C4-2B (cell line): ENCODE measurements at regions not wholly inside any gene's neighbourhood (a gene's known extent, or its start where the extent isn't known, plus 50 kb on each side); places are given as distances from the start of the nearest gene placed in this dataset.

Experiments
- ZFX ChIP-seq: fragments of 450-650 bp; IDR thresholded peaks from 2 replicates; pipeline ENCODE4 v1.6.1; 2017
- TF ChIP-seq, protein P1 (sequence below): fragments of 450-650 bp; conservative IDR thresholded peaks from 2 replicates; pipeline ENCODE4 v1.5.1; 2017; ENCODE audit warnings: mild to moderate bottlenecking

DNA sequence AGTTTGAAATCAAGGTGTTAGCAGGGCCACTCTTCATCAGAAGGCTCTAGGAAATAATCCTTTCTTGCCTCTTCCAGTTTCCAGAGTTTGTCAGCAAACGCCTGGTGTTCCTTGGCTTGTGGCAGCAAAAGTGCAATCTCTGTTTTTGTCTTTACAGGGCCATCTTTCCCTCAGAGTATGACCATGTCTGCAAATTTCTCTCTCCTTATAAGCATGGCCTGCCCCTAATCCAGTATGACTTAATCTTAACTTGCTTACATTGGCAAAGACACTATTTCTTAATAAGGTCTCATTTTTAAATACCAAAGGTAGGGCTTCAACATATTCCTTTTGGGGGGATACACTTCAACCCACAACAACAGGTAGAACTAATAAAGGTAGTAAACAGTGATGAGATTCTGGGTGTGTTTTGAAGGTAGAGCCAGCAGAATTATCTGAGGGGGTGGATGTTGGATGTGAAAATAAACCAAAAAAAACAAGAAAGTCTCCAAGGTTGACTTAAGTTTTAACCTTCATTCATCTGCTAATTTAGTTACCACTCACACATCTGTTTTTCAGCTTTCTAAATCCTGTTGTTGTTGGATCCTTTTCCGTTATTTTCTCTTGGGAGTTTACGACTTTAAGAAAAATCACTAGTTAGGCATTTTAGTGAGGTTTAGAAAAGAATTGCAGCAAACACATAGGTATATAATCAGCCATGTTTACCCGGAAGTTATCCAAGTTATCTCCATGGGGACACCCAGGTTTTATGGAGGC is 234.4 kb upstream of the FIGN start:
- TF ChIP-seq, protein P1, sequence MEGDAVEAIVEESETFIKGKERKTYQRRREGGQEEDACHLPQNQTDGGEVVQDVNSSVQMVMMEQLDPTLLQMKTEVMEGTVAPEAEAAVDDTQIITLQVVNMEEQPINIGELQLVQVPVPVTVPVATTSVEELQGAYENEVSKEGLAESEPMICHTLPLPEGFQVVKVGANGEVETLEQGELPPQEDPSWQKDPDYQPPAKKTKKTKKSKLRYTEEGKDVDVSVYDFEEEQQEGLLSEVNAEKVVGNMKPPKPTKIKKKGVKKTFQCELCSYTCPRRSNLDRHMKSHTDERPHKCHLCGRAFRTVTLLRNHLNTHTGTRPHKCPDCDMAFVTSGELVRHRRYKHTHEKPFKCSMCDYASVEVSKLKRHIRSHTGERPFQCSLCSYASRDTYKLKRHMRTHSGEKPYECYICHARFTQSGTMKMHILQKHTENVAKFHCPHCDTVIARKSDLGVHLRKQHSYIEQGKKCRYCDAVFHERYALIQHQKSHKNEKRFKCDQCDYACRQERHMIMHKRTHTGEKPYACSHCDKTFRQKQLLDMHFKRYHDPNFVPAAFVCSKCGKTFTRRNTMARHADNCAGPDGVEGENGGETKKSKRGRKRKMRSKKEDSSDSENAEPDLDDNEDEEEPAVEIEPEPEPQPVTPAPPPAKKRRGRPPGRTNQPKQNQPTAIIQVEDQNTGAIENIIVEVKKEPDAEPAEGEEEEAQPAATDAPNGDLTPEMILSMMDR, result no peak
- TF ChIP-seq ZFX, result no peak
